GM23338 (cell line): ENCODE measurements at regions not wholly inside any gene's neighbourhood (a gene's known extent, or its start where the extent isn't known, plus 50 kb on each side); places are given as distances from the start of the nearest gene placed in this dataset.

Experiments used
- ATAC-seq: fragments of 200-7000 bp; cut with Tn5 transposase; 3 replicates; pipeline ENCODE4 v1.9.1; 2020
- DNase-seq: peaks from one replicate; pipeline ENCODE4 v3.0.0-alpha.2; 2015; ENCODE audit warnings: low spot score
- H2AFZ ChIP-seq: fragments of 200-600 bp; sonication (generic); 2 replicates; pipeline ENCODE4 v1.8.0; 2016; ENCODE audit warnings: antibody characterized with exemption, mild to moderate bottlenecking, moderate library complexity
- H3F3A ChIP-seq: fragments of 200-600 bp; sonication (generic); replicated peaks from 2 replicates; pipeline ENCODE4 v1.8.0; 2017; ENCODE audit warnings: antibody characterized with exemption, mixed run types, low read depth
- H3K27ac ChIP-seq: fragments of 200-600 bp; sonication (generic); 2 replicates; pipeline ENCODE4 v1.6.1; 2016; ENCODE audit warnings: low read depth
- H3K27me3 ChIP-seq: fragments of 200-600 bp; sonication (generic); 2 replicates; pipeline ENCODE4 v1.8.0; 2016; ENCODE audit warnings: mild to moderate bottlenecking, mixed run types, moderate library complexity; ENCODE audit not compliant: insufficient read depth
- H3K36me3 ChIP-seq: fragments of 200-600 bp; sonication (generic); 2 replicates; pipeline ENCODE4 v1.8.0; 2016; ENCODE audit warnings: mild to moderate bottlenecking; ENCODE audit not compliant: insufficient read depth
- H3K4me1 ChIP-seq: fragments of 200-600 bp; sonication (generic); 2 replicates; pipeline ENCODE4 v1.8.0; 2016; ENCODE audit warnings: mild to moderate bottlenecking, moderate library complexity; ENCODE audit not compliant: insufficient read depth
- H3K4me2 ChIP-seq: fragments of 200-600 bp; sonication (generic); 2 replicates; pipeline ENCODE4 v1.7.1; 2017; ENCODE audit warnings: mixed run types
- H3K4me3 ChIP-seq: fragments of 200-600 bp; sonication (generic); 2 replicates; pipeline ENCODE4 v1.6.1; 2016; ENCODE audit warnings: mixed run types
- H3K79me2 ChIP-seq: fragments of 200-600 bp; sonication (generic); replicated peaks from 2 replicates; pipeline ENCODE4 v1.8.0; 2017; ENCODE audit warnings: mild to moderate bottlenecking; ENCODE audit not compliant: insufficient read depth
- H3K9me2 ChIP-seq: fragments of 200-600 bp; sonication (generic); 2 replicates; pipeline ENCODE4 v1.8.0; 2017; ENCODE audit not compliant: insufficient read depth
- H4K20me1 ChIP-seq: fragments of 200-600 bp; sonication (generic); replicated peaks from 2 replicates; pipeline ENCODE4 v1.8.0; 2017; ENCODE audit warnings: mild to moderate bottlenecking; ENCODE audit not compliant: insufficient read depth
- H3K27ac Mint-ChIP-seq: 2 replicates; pipeline ENCODE4 v1.8.0; 2020; ENCODE audit warnings: inconsistent platforms, mild to moderate bottlenecking, moderate library complexity, mixed read lengths
- H3K27me3 Mint-ChIP-seq: 3 replicates; pipeline ENCODE4 v1.8.0; 2022; ENCODE audit warnings: low read depth, mild to moderate bottlenecking, moderate library complexity, mixed read lengths, inconsistent platforms; ENCODE audit not compliant: insufficient read depth, poor library complexity
- H3K36me3 Mint-ChIP-seq: 3 replicates; pipeline ENCODE4 v1.8.0; 2021; ENCODE audit warnings: low read depth, mild to moderate bottlenecking, inconsistent platforms, moderate library complexity, mixed read lengths
- H3K4me1 Mint-ChIP-seq: 3 replicates; pipeline ENCODE4 v1.8.0; 2020; ENCODE audit warnings: mild to moderate bottlenecking, inconsistent platforms, mixed read lengths
- H3K4me3 Mint-ChIP-seq: 3 replicates; pipeline ENCODE4 v1.8.0; 2021; ENCODE audit warnings: moderate library complexity, mild to moderate bottlenecking, inconsistent platforms, mixed read lengths
- H3K9me3 Mint-ChIP-seq: 3 replicates; pipeline ENCODE4 v1.8.0; 2020; ENCODE audit warnings: moderate library complexity, mild to moderate bottlenecking, inconsistent platforms, mixed read lengths
- CREB1 ChIP-seq: fragments of 250-450 bp; sonication (Bioruptor Pico); IDR thresholded peaks from 2 replicates; pipeline ENCODE4 v1.5.0; 2020; ENCODE audit warnings: low read depth, mild to moderate bottlenecking, moderate library complexity
- CTCF ChIP-seq, 2 experiments: fragments of 200-600 bp in 1 of 2; sonication (generic) in 1 of 2; conservative IDR thresholded peaks; 2 replicates each; pipeline versions ENCODE4 v1.5.1 to v1.6.1; 2016 to 2017; ENCODE audit warnings: antibody characterized with exemption in 2 of 2, low read depth in 2 of 2, mild to moderate bottlenecking in 2 of 2, moderate library complexity in 1 of 2
- ETS1 ChIP-seq: IDR thresholded peaks from 2 replicates; pipeline ENCODE4 v1.6.1; 2016; ENCODE audit warnings: antibody characterized with exemption
- EZH2 ChIP-seq: fragments of 200-600 bp; sonication (generic); IDR thresholded peaks from one replicate; pipeline ENCODE4 v1.8.0; 2017; ENCODE audit warnings: antibody characterized with exemption, mild to moderate bottlenecking, low read depth; ENCODE audit not compliant: unreplicated experiment
- EZH2phosphoT487 ChIP-seq: fragments of 200-600 bp; sonication (generic); IDR thresholded peaks from one replicate; pipeline ENCODE4 v1.8.1; 2018; ENCODE audit warnings: antibody characterized with exemption; ENCODE audit not compliant: unreplicated experiment
- JUNB ChIP-seq: IDR thresholded peaks from one replicate; pipeline ENCODE4 v1.6.1; 2016; ENCODE audit warnings: antibody characterized with exemption; ENCODE audit not compliant: unreplicated experiment
- NANOG ChIP-seq: IDR thresholded peaks from 2 replicates; pipeline ENCODE4 v1.6.1; 2016; ENCODE audit warnings: antibody characterized with exemption, borderline replicate concordance
- POLR2AphosphoS5 ChIP-seq: IDR thresholded peaks from 2 replicates; pipeline ENCODE4 v1.6.1; 2016; ENCODE audit warnings: antibody characterized with exemption, low read depth
- REST ChIP-seq: IDR thresholded peaks from one replicate; pipeline ENCODE4 v1.6.1; 2018; ENCODE audit warnings: antibody characterized with exemption; ENCODE audit not compliant: unreplicated experiment
- STAT1 ChIP-seq: IDR thresholded peaks from one replicate; pipeline ENCODE4 v1.6.1; 2016; ENCODE audit warnings: antibody characterized with exemption; ENCODE audit not compliant: unreplicated experiment
- ZNF114 ChIP-seq: fragments of 250-450 bp; sonication (Bioruptor Pico); IDR thresholded peaks from 2 replicates; pipeline ENCODE4 v1.5.0; 2020; ENCODE audit warnings: mild to moderate bottlenecking, moderate library complexity
- ZNF331 ChIP-seq: fragments of 250-450 bp; sonication (Bioruptor Pico); IDR thresholded peaks from 2 replicates; pipeline ENCODE4 v1.5.0; 2020; ENCODE audit warnings: low read depth, mild to moderate bottlenecking, moderate library complexity
- TF ChIP-seq, protein P1 (sequence below): fragments of 250-450 bp; sonication (Bioruptor Pico); IDR thresholded peaks from 2 replicates; pipeline ENCODE4 v1.5.0; 2020; ENCODE audit warnings: mild to moderate bottlenecking, moderate library complexity

GRCh38 chr2:105540642-105541041 is 141.8 kb upstream of the FHL2 start:
- Mint-ChIP-seq H3K27me3 (peaks cover 4% of the 10 kb centered on the region), H3K9me3 (peaks cover 2% of the 10 kb centered on the region; the same call in 1 of the 3 replicates), H3K4me3 (no peak overlapping the region), H3K4me1 (peaks cover 6% of the 10 kb centered on the region), H3K36me3 (no peaks in the 10 kb centered on the region), H3K27ac (no peak overlapping the region)
- ATAC-seq, result no peak
- H3K79me2 ChIP-seq, result no peaks in the 10 kb centered on the region
- no peaks in the 10 kb centered on the region for H4K20me1 ChIP-seq
- TF ChIP-seq CTCF (conservative IDR thresholded peaks at IDR 0.05; ENCODE audit: low read depth in 2 of 2), result no peak
- TF ChIP-seq NANOG, result no peak
- TF ChIP-seq JUNB, result no peak
- TF ChIP-seq EZH2phosphoT487, result no peak
- TF ChIP-seq ETS1, result no peak
- TF ChIP-seq ZNF114, result no peak
- TF ChIP-seq REST, result no peak
- TF ChIP-seq POLR2AphosphoS5, result no peak
- no peak for TF ChIP-seq STAT1
- TF ChIP-seq ZNF331, result no peak
- TF ChIP-seq EZH2, result no peak
- TF ChIP-seq, protein P1, sequence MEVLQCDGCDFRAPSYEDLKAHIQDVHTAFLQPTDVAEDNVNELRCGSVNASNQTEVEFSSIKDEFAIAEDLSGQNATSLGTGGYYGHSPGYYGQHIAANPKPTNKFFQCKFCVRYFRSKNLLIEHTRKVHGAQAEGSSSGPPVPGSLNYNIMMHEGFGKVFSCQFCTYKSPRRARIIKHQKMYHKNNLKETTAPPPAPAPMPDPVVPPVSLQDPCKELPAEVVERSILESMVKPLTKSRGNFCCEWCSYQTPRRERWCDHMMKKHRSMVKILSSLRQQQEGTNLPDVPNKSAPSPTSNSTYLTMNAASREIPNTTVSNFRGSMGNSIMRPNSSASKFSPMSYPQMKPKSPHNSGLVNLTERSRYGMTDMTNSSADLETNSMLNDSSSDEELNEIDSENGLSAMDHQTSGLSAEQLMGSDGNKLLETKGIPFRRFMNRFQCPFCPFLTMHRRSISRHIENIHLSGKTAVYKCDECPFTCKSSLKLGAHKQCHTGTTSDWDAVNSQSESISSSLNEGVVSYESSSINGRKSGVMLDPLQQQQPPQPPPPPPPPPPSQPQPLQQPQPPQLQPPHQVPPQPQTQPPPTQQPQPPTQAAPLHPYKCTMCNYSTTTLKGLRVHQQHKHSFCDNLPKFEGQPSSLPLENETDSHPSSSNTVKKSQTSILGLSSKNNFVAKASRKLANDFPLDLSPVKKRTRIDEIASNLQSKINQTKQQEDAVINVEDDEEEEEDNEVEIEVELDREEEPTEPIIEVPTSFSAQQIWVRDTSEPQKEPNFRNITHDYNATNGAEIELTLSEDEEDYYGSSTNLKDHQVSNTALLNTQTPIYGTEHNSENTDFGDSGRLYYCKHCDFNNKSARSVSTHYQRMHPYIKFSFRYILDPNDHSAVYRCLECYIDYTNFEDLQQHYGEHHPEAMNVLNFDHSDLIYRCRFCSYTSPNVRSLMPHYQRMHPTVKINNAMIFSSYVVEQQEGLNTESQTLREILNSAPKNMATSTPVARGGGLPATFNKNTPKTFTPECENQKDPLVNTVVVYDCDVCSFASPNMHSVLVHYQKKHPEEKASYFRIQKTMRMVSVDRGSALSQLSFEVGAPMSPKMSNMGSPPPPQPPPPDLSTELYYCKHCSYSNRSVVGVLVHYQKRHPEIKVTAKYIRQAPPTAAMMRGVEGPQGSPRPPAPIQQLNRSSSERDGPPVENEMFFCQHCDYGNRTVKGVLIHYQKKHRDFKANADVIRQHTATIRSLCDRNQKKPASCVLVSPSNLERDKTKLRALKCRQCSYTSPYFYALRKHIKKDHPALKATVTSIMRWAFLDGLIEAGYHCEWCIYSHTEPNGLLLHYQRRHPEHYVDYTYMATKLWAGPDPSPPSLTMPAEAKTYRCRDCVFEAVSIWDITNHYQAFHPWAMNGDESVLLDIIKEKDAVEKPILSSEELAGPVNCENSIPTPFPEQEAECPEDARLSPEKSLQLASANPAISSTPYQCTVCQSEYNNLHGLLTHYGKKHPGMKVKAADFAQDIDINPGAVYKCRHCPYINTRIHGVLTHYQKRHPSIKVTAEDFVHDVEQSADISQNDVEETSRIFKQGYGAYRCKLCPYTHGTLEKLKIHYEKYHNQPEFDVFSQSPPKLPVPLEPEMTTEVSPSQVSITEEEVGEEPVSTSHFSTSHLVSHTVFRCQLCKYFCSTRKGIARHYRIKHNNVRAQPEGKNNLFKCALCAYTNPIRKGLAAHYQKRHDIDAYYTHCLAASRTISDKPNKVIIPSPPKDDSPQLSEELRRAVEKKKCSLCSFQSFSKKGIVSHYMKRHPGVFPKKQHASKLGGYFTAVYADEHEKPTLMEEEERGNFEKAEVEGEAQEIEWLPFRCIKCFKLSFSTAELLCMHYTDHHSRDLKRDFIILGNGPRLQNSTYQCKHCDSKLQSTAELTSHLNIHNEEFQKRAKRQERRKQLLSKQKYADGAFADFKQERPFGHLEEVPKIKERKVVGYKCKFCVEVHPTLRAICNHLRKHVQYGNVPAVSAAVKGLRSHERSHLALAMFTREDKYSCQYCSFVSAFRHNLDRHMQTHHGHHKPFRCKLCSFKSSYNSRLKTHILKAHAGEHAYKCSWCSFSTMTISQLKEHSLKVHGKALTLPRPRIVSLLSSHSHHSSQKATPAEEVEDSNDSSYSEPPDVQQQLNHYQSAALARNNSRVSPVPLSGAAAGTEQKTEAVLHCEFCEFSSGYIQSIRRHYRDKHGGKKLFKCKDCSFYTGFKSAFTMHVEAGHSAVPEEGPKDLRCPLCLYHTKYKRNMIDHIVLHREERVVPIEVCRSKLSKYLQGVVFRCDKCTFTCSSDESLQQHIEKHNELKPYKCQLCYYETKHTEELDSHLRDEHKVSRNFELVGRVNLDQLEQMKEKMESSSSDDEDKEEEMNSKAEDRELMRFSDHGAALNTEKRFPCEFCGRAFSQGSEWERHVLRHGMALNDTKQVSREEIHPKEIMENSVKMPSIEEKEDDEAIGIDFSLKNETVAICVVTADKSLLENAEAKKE (CRISPR knock-in tag), result no peak
- TF ChIP-seq CREB1 (CRISPR knock-in tag), result no peak
- DNase-seq, result no peak
- no peaks in the 10 kb centered on the region for H3F3A ChIP-seq
- H3K4me3 ChIP-seq, result no peak overlapping the region
- H3K9me2 ChIP-seq, result no peaks in the 10 kb centered on the region; the same call in 1 of the 2 replicates
- H2AFZ ChIP-seq, result no peak overlapping the region
- H3K4me1 ChIP-seq, result 0 out of 2 replicates have a peak, but pooled peaks cover 3% of the 10 kb centered on the region
- no peak overlapping the region for H3K27ac ChIP-seq
- no peaks in the 10 kb centered on the region for H3K27me3 ChIP-seq
- H3K4me2 ChIP-seq, result no peak overlapping the region
- H3K36me3 ChIP-seq, result no peaks in the 10 kb centered on the region
